GM23338 (cell line): ENCODE measurements at regions not wholly inside any gene's neighbourhood (a gene's known extent, or its start where the extent isn't known, plus 50 kb on each side); places are given as distances from the start of the nearest gene placed in this dataset.

ENCODE experiments used
- ATAC-seq: fragments of 200-7000 bp; cut with Tn5 transposase; 3 replicates; pipeline ENCODE4 v1.9.1; 2020
- DNase-seq: peaks from one replicate; pipeline ENCODE4 v3.0.0-alpha.2; 2015; ENCODE audit warnings: low spot score
- H2AFZ ChIP-seq: fragments of 200-600 bp; sonication (generic); 2 replicates; pipeline ENCODE4 v1.8.0; 2016; ENCODE audit warnings: antibody characterized with exemption, mild to moderate bottlenecking, moderate library complexity
- H3F3A ChIP-seq: fragments of 200-600 bp; sonication (generic); replicated peaks from 2 replicates; pipeline ENCODE4 v1.8.0; 2017; ENCODE audit warnings: antibody characterized with exemption, mixed run types, low read depth
- H3K27ac ChIP-seq: fragments of 200-600 bp; sonication (generic); 2 replicates; pipeline ENCODE4 v1.6.1; 2016; ENCODE audit warnings: low read depth
- H3K27me3 ChIP-seq: fragments of 200-600 bp; sonication (generic); 2 replicates; pipeline ENCODE4 v1.8.0; 2016; ENCODE audit warnings: mild to moderate bottlenecking, mixed run types, moderate library complexity; ENCODE audit not compliant: insufficient read depth
- H3K36me3 ChIP-seq: fragments of 200-600 bp; sonication (generic); 2 replicates; pipeline ENCODE4 v1.8.0; 2016; ENCODE audit warnings: mild to moderate bottlenecking; ENCODE audit not compliant: insufficient read depth
- H3K4me1 ChIP-seq: fragments of 200-600 bp; sonication (generic); 2 replicates; pipeline ENCODE4 v1.8.0; 2016; ENCODE audit warnings: mild to moderate bottlenecking, moderate library complexity; ENCODE audit not compliant: insufficient read depth
- H3K4me2 ChIP-seq: fragments of 200-600 bp; sonication (generic); 2 replicates; pipeline ENCODE4 v1.7.1; 2017; ENCODE audit warnings: mixed run types
- H3K4me3 ChIP-seq: fragments of 200-600 bp; sonication (generic); 2 replicates; pipeline ENCODE4 v1.6.1; 2016; ENCODE audit warnings: mixed run types
- H3K79me2 ChIP-seq: fragments of 200-600 bp; sonication (generic); replicated peaks from 2 replicates; pipeline ENCODE4 v1.8.0; 2017; ENCODE audit warnings: mild to moderate bottlenecking; ENCODE audit not compliant: insufficient read depth
- H3K9me2 ChIP-seq: fragments of 200-600 bp; sonication (generic); 2 replicates; pipeline ENCODE4 v1.8.0; 2017; ENCODE audit not compliant: insufficient read depth
- H4K20me1 ChIP-seq: fragments of 200-600 bp; sonication (generic); replicated peaks from 2 replicates; pipeline ENCODE4 v1.8.0; 2017; ENCODE audit warnings: mild to moderate bottlenecking; ENCODE audit not compliant: insufficient read depth
- H3K27ac Mint-ChIP-seq: 2 replicates; pipeline ENCODE4 v1.8.0; 2020; ENCODE audit warnings: inconsistent platforms, mild to moderate bottlenecking, moderate library complexity, mixed read lengths
- H3K27me3 Mint-ChIP-seq: 3 replicates; pipeline ENCODE4 v1.8.0; 2022; ENCODE audit warnings: low read depth, mild to moderate bottlenecking, moderate library complexity, mixed read lengths, inconsistent platforms; ENCODE audit not compliant: insufficient read depth, poor library complexity
- H3K36me3 Mint-ChIP-seq: 3 replicates; pipeline ENCODE4 v1.8.0; 2021; ENCODE audit warnings: low read depth, mild to moderate bottlenecking, inconsistent platforms, moderate library complexity, mixed read lengths
- H3K4me1 Mint-ChIP-seq: 3 replicates; pipeline ENCODE4 v1.8.0; 2020; ENCODE audit warnings: mild to moderate bottlenecking, inconsistent platforms, mixed read lengths
- H3K4me3 Mint-ChIP-seq: 3 replicates; pipeline ENCODE4 v1.8.0; 2021; ENCODE audit warnings: moderate library complexity, mild to moderate bottlenecking, inconsistent platforms, mixed read lengths
- H3K9me3 Mint-ChIP-seq: 3 replicates; pipeline ENCODE4 v1.8.0; 2020; ENCODE audit warnings: moderate library complexity, mild to moderate bottlenecking, inconsistent platforms, mixed read lengths
- CREB1 ChIP-seq: fragments of 250-450 bp; sonication (Bioruptor Pico); IDR thresholded peaks from 2 replicates; pipeline ENCODE4 v1.5.0; 2020; ENCODE audit warnings: low read depth, mild to moderate bottlenecking, moderate library complexity
- EZH2 ChIP-seq: fragments of 200-600 bp; sonication (generic); IDR thresholded peaks from one replicate; pipeline ENCODE4 v1.8.0; 2017; ENCODE audit warnings: antibody characterized with exemption, mild to moderate bottlenecking, low read depth; ENCODE audit not compliant: unreplicated experiment
- EZH2phosphoT487 ChIP-seq: fragments of 200-600 bp; sonication (generic); IDR thresholded peaks from one replicate; pipeline ENCODE4 v1.8.1; 2018; ENCODE audit warnings: antibody characterized with exemption; ENCODE audit not compliant: unreplicated experiment
- JUNB ChIP-seq: IDR thresholded peaks from one replicate; pipeline ENCODE4 v1.6.1; 2016; ENCODE audit warnings: antibody characterized with exemption; ENCODE audit not compliant: unreplicated experiment
- NANOG ChIP-seq: IDR thresholded peaks from 2 replicates; pipeline ENCODE4 v1.6.1; 2016; ENCODE audit warnings: antibody characterized with exemption, borderline replicate concordance
- POLR2AphosphoS5 ChIP-seq: IDR thresholded peaks from 2 replicates; pipeline ENCODE4 v1.6.1; 2016; ENCODE audit warnings: antibody characterized with exemption, low read depth
- STAT1 ChIP-seq: IDR thresholded peaks from one replicate; pipeline ENCODE4 v1.6.1; 2016; ENCODE audit warnings: antibody characterized with exemption; ENCODE audit not compliant: unreplicated experiment
- ZNF114 ChIP-seq: fragments of 250-450 bp; sonication (Bioruptor Pico); IDR thresholded peaks from 2 replicates; pipeline ENCODE4 v1.5.0; 2020; ENCODE audit warnings: mild to moderate bottlenecking, moderate library complexity
- ZNF462 ChIP-seq: fragments of 250-450 bp; sonication (Bioruptor Pico); IDR thresholded peaks from 2 replicates; pipeline ENCODE4 v1.5.0; 2020; ENCODE audit warnings: mild to moderate bottlenecking, moderate library complexity
- TF ChIP-seq, protein P1 (sequence below), 2 experiments: fragments of 200-600 bp in 1 of 2; sonication (generic) in 1 of 2; conservative IDR thresholded peaks; 2 replicates each; pipeline versions ENCODE4 v1.5.1 to v1.6.1; 2016 to 2017; ENCODE audit warnings: antibody characterized with exemption in 2 of 2, low read depth in 2 of 2, mild to moderate bottlenecking in 2 of 2, moderate library complexity in 1 of 2
- TF ChIP-seq, protein P2 (sequence below): IDR thresholded peaks from 2 replicates; pipeline ENCODE4 v1.6.1; 2016; ENCODE audit warnings: antibody characterized with exemption

- no peaks in the 10 kb centered on the region for H3K9me3 Mint-ChIP-seq
- ATAC-seq = peak; percentile 40
- no peak for DNase-seq
- Histone ChIP-seq H3K4me2 (no peak overlapping the region), H3K9me2 (no peaks in the 10 kb centered on the region), H2AFZ (peak overlapping the region; percentile 59; the same call in 1 of the 2 replicates), H3K79me2 (no peaks in the 10 kb centered on the region), H3K27me3 (no peaks in the 10 kb centered on the region), H3K4me3 (no peak overlapping the region), H3K36me3 (no peaks in the 10 kb centered on the region), H3F3A (no peaks in the 10 kb centered on the region), H3K27ac (no peak overlapping the region), H3K4me1 (peaks cover 7% of the 10 kb centered on the region; the same call in 1 of the 2 replicates), H4K20me1 (no peaks in the 10 kb centered on the region; the same call in 1 of the 2 replicates)
- no peak for TF ChIP-seq ZNF114 (CRISPR knock-in tag)
- TF ChIP-seq CREB1 (CRISPR knock-in tag) = no peak
- TF ChIP-seq POLR2AphosphoS5 = no peak
- TF ChIP-seq, protein P1, sequence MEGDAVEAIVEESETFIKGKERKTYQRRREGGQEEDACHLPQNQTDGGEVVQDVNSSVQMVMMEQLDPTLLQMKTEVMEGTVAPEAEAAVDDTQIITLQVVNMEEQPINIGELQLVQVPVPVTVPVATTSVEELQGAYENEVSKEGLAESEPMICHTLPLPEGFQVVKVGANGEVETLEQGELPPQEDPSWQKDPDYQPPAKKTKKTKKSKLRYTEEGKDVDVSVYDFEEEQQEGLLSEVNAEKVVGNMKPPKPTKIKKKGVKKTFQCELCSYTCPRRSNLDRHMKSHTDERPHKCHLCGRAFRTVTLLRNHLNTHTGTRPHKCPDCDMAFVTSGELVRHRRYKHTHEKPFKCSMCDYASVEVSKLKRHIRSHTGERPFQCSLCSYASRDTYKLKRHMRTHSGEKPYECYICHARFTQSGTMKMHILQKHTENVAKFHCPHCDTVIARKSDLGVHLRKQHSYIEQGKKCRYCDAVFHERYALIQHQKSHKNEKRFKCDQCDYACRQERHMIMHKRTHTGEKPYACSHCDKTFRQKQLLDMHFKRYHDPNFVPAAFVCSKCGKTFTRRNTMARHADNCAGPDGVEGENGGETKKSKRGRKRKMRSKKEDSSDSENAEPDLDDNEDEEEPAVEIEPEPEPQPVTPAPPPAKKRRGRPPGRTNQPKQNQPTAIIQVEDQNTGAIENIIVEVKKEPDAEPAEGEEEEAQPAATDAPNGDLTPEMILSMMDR (conservative IDR thresholded peaks at IDR 0.05; ENCODE audit: low read depth in 2 of 2) = no peak
- TF ChIP-seq STAT1 = no peak
- no peak for TF ChIP-seq JUNB
- peaks cover 12% of the 10 kb centered on the region for H3K27me3 Mint-ChIP-seq
- no peak overlapping the region for H3K27ac Mint-ChIP-seq
- no peaks in the 10 kb centered on the region for H3K36me3 Mint-ChIP-seq
- peaks cover 9% of the 10 kb centered on the region for H3K4me1 Mint-ChIP-seq
- no peak overlapping the region for H3K4me3 Mint-ChIP-seq
Measured at GRCh38 chr9:129242971-129243561, 65.0 kb upstream of the IER5L start.

DNA sequence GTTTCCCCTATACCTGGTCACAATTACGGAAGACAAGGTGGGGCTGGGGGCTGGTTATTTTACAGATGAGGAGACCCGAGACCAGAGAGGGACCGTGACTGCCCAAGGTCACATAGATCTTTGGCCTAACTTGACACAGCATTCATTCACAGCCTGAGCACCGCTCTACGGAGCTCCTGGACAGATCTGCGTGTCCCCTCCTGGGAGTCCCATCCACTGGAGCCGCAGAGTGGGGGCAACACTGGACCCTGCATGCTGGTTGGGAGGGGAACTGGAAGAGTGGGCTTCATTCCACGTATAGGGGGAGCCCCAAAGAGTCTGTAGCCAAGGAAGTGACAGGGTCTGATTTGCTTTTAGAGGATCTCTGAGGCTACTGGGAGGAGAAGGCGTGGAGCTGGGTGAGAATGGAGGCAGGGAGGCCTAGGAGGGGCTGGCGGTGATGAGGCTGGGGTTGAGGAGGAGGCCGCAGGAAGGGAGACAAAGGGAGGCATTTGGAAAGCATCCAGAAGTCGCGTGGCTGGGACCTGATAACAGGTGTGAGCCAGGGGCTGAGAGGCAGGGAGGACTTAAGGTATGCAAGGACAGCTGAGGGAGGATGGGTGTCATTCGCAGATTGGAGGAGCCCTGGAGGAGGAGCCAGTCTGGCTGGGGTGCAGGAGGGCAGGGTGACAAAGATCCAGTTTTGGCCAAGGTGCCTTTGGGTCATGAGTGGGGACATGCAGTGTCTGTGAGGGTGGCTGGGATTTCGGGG is 64.3 kb upstream of the IER5L start:
- H3K9me3 Mint-ChIP-seq = no peaks in the 10 kb centered on the region
- H3K4me3 Mint-ChIP-seq = no peak overlapping the region
- Histone ChIP-seq H4K20me1 (no peaks in the 10 kb centered on the region; the same call in 1 of the 2 replicates), H3K36me3 (no peaks in the 10 kb centered on the region), H3K9me2 (no peaks in the 10 kb centered on the region), H3K4me3 (no peak overlapping the region), H3K27ac (no peak overlapping the region), H2AFZ (no peak overlapping the region), H3K27me3 (no peaks in the 10 kb centered on the region), H3K4me2 (no peak overlapping the region), H3F3A (0 out of 2 replicates have a peak, but pooled peaks cover under 1% of the 10 kb centered on the region), H3K79me2 (no peaks in the 10 kb centered on the region), H3K4me1 (peaks cover 7% of the 10 kb centered on the region; the same call in 1 of the 2 replicates)
- H3K27me3 Mint-ChIP-seq = peaks cover 12% of the 10 kb centered on the region
- peaks cover 12% of the 10 kb centered on the region for H3K4me1 Mint-ChIP-seq
- ATAC-seq = peak; percentile 29
- no peak overlapping the region for H3K27ac Mint-ChIP-seq
- H3K36me3 Mint-ChIP-seq = no peaks in the 10 kb centered on the region
- DNase-seq = peak; percentile 51
- no peak for TF ChIP-seq ZNF114 (CRISPR knock-in tag)
- no peak for TF ChIP-seq EZH2phosphoT487
- no peak for TF ChIP-seq EZH2
- TF ChIP-seq, protein P2, sequence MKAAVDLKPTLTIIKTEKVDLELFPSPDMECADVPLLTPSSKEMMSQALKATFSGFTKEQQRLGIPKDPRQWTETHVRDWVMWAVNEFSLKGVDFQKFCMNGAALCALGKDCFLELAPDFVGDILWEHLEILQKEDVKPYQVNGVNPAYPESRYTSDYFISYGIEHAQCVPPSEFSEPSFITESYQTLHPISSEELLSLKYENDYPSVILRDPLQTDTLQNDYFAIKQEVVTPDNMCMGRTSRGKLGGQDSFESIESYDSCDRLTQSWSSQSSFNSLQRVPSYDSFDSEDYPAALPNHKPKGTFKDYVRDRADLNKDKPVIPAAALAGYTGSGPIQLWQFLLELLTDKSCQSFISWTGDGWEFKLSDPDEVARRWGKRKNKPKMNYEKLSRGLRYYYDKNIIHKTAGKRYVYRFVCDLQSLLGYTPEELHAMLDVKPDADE = no peak
- TF ChIP-seq CREB1 (CRISPR knock-in tag) = no peak
- no peak for TF ChIP-seq NANOG
- TF ChIP-seq STAT1 = no peak
- no peak for TF ChIP-seq POLR2AphosphoS5
- no peak for TF ChIP-seq JUNB
- TF ChIP-seq ZNF462 (CRISPR knock-in tag) = no peak
